Suprapubic skin (tissue), 3 donors: ENCODE measurements at regions not wholly inside any gene's neighbourhood (a gene's known extent, or its start where the extent isn't known, plus 50 kb on each side); places are given as distances from the start of the nearest gene placed in this dataset.

Experiments
- CTCF ChIP-seq, 2 donors: fragments of 200-600 bp in 1 of 2; fragments of 450-650 bp in 1 of 2; sonication (generic) in 1 of 2; IDR thresholded peaks; one replicate each; pipeline ENCODE4 v1.5.1; 2016 to 2019; ENCODE audit warnings: antibody characterized with exemption in 2 of 2, mild to moderate bottlenecking in 1 of 2, moderate library complexity in 1 of 2
- POLR2A ChIP-seq, 2 donors: fragments of 450-650 bp; IDR thresholded peaks; one replicate each; pipeline ENCODE4 v1.6.1; 2017; ENCODE audit warnings: antibody characterized with exemption in 2 of 2, mild to moderate bottlenecking in 2 of 2, moderate library complexity in 2 of 2

DNA sequence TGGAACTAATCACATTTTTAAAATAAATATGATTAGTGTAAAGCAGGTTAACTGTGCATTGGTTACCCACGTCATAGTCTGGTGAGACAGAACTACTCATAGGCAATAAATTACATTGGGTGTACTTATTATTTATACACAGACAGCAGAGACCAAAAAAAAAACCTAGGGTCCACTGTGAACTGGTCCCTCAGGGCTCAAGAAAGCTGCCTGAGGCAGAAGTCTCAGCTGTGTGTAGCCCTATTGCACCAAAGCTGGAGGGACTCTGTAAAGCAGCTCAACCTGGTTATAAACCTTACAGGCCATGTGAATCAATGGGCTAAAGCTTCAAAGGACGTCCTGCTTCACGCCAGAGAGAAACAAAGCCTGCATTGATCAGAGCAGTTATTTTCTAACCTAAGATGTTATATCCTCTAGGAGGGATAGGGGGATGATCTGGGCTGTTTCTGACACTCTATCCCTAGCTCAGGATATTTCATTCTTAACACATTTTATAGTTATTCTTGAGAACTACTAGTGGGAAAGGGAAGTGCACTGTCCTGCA lies 432.2 kb upstream of the ANO3 start:
- TF ChIP-seq CTCF (IDR thresholded peaks at IDR 0.05) = no peak
- TF ChIP-seq POLR2A (IDR thresholded peaks at IDR 0.05) = no peak
